ENCODE measurements at regions not wholly inside any gene's neighbourhood (a gene's known extent, or its start where the extent isn't known, plus 50 kb on each side); places are given as distances from the start of the nearest gene placed in this dataset.

- no peaks in the 10 kb centered on the region for H3K4me1 ChIP-seq
- no peak overlapping the region for H3K4me3 ChIP-seq
- DNase-seq (ENCODE audit: extremely low spot score): no peak
- intact Hi-C loops (cut with DNase I): no loop called here
- WGBS: 88% methylated on average over 2 of the region's 2 CpGs
- TF ChIP-seq POLR2AphosphoS5 (IDR thresholded peaks at IDR 0.05): no peak
- TF ChIP-seq POLR2A (IDR thresholded peaks at IDR 0.05; ENCODE audit: low read depth): no peak
- no peak for TF ChIP-seq EP300 (IDR thresholded peaks at IDR 0.05)
- no peak for TF ChIP-seq CTCF (IDR thresholded peaks at IDR 0.05)
- no peaks in the 10 kb centered on the region for H3K9me3 ChIP-seq
- no peak overlapping the region for H3K27ac ChIP-seq (replicated peaks in 1 of 4)
- no peaks in the 10 kb centered on the region for H3K27me3 ChIP-seq
- H3K36me3 ChIP-seq: no peaks in the 10 kb centered on the region
These were observed 96.6 kb upstream of the DMD start for GRCh38 chrX:33307911-33308354.

- TF ChIP-seq POLR2A (IDR thresholded peaks at IDR 0.05; ENCODE audit: low read depth) (no peak), EP300 (IDR thresholded peaks at IDR 0.05) (no peak), POLR2AphosphoS5 (IDR thresholded peaks at IDR 0.05) (no peak), CTCF (IDR thresholded peaks at IDR 0.05) (no peak)
- H3K27me3 ChIP-seq: no peaks in the 10 kb centered on the region
- no peak for DNase-seq (ENCODE audit: extremely low spot score)
- H3K27ac ChIP-seq (replicated peaks in 1 of 4): no peak overlapping the region
- H3K36me3 ChIP-seq: no peaks in the 10 kb centered on the region
- no peaks in the 10 kb centered on the region for H3K9me3 ChIP-seq
- 88% methylated on average over 5 of the region's 5 CpGs for WGBS
- no peaks in the 10 kb centered on the region for H3K4me1 ChIP-seq
- intact Hi-C loops (cut with DNase I): no loop called here
- no peak overlapping the region for H3K4me3 ChIP-seq
These were observed 87.3 kb upstream of the DMD start for GRCh38 chrX:33298622-33299021.

GRCh38 chrX:33285550-33285949 is 74.2 kb upstream of the DMD start:
- no peak overlapping the region for H3K4me3 ChIP-seq
- no peak overlapping the region for H3K27ac ChIP-seq (replicated peaks in 1 of 4)
- no peak for TF ChIP-seq POLR2AphosphoS5 (IDR thresholded peaks at IDR 0.05)
- no peak for TF ChIP-seq CTCF (IDR thresholded peaks at IDR 0.05)
- no peak for TF ChIP-seq EP300 (IDR thresholded peaks at IDR 0.05)
- H3K27me3 ChIP-seq: no peaks in the 10 kb centered on the region
- H3K4me1 ChIP-seq: no peaks in the 10 kb centered on the region
- DNase-seq (ENCODE audit: extremely low spot score): no peak
- H3K36me3 ChIP-seq: no peaks in the 10 kb centered on the region
- intact Hi-C loops (cut with DNase I): no loop called here
- no peaks in the 10 kb centered on the region for H3K9me3 ChIP-seq
- WGBS: 55% methylated on average over 1 of the region's 1 CpG

GRCh38 chrX:33277046-33277445 is 65.7 kb upstream of the DMD start:
- no peak for DNase-seq (ENCODE audit: extremely low spot score)
- Histone ChIP-seq H3K27ac (replicated peaks in 1 of 4) (no peak overlapping the region), H3K36me3 (no peaks in the 10 kb centered on the region), H3K27me3 (no peaks in the 10 kb centered on the region), H3K4me1 (no peaks in the 10 kb centered on the region), H3K9me3 (no peaks in the 10 kb centered on the region), H3K4me3 (no peak overlapping the region)
- intact Hi-C loops (cut with DNase I): no loop called here
- 67% methylated on average over 3 of the region's 3 CpGs for WGBS
- TF ChIP-seq POLR2AphosphoS5 (IDR thresholded peaks at IDR 0.05): no peak
- TF ChIP-seq EP300 (IDR thresholded peaks at IDR 0.05): no peak
- TF ChIP-seq CTCF (IDR thresholded peaks at IDR 0.05): no peak

- Histone ChIP-seq H3K4me1 (no peaks in the 10 kb centered on the region), H3K4me3 (no peak overlapping the region), H3K27me3 (no peaks in the 10 kb centered on the region), H3K9me3 (no peaks in the 10 kb centered on the region), H3K27ac (replicated peaks in 1 of 4) (no peak overlapping the region), H3K36me3 (no peaks in the 10 kb centered on the region)
- intact Hi-C loops (cut with DNase I): no loop called here
- no peak for DNase-seq (ENCODE audit: extremely low spot score)
- 71% methylated on average over 1 of the region's 1 CpG for WGBS
- TF ChIP-seq CTCF (IDR thresholded peaks at IDR 0.05) (no peak), POLR2A (IDR thresholded peaks at IDR 0.05; ENCODE audit: low read depth) (no peak)
These were observed 62.2 kb upstream of the DMD start for GRCh38 chrX:33273535-33273934.

All from esophagus muscularis mucosa (tissue), 4 donors.